Skeletal muscle tissue (tissue), 3 donors: ENCODE measurements at regions not wholly inside any gene's neighbourhood (a gene's known extent, or its start where the extent isn't known, plus 50 kb on each side); places are given as distances from the start of the nearest gene placed in this dataset.

Source experiments
- H3K27ac ChIP-seq: one replicate; pipeline ENCODE4 v1.7.0; 2013; ENCODE audit warnings: mild to moderate bottlenecking, low read depth, low read length, inconsistent platforms
- H3K27me3 ChIP-seq, 3 donors: one replicate each; pipeline ENCODE4 v1.7.0; 2013; ENCODE audit warnings: low read length in 3 of 3; ENCODE audit not compliant: control insufficient read depth in 3 of 3, insufficient read depth in 3 of 3
- H3K36me3 ChIP-seq, 3 donors: one replicate each; pipeline ENCODE4 v1.7.0; 2013; ENCODE audit warnings: low read length in 3 of 3; ENCODE audit not compliant: control insufficient read depth in 3 of 3, insufficient read depth in 3 of 3
- H3K4me1 ChIP-seq, 3 donors: one replicate each; pipeline ENCODE4 v1.7.0; 2013; ENCODE audit warnings: low read length in 3 of 3, mild to moderate bottlenecking in 3 of 3; ENCODE audit not compliant: control insufficient read depth in 3 of 3, insufficient read depth in 3 of 3
- H3K4me3 ChIP-seq, 3 donors: one replicate each; pipeline ENCODE4 v1.7.0; 2013; ENCODE audit warnings: low read length in 3 of 3
- H3K9ac ChIP-seq, 3 donors: one replicate each; pipeline ENCODE4 v1.7.0; 2013; ENCODE audit warnings: low read length in 3 of 3, mild to moderate bottlenecking in 3 of 3, moderate library complexity in 2 of 3, low read depth in 1 of 3
- H3K9me3 ChIP-seq, 3 donors: one replicate each; pipeline ENCODE4 v1.7.0; 2013; ENCODE audit warnings: low read length in 3 of 3; ENCODE audit not compliant: control insufficient read depth in 3 of 3
- donor health status: Osteomylitis.

DNA sequence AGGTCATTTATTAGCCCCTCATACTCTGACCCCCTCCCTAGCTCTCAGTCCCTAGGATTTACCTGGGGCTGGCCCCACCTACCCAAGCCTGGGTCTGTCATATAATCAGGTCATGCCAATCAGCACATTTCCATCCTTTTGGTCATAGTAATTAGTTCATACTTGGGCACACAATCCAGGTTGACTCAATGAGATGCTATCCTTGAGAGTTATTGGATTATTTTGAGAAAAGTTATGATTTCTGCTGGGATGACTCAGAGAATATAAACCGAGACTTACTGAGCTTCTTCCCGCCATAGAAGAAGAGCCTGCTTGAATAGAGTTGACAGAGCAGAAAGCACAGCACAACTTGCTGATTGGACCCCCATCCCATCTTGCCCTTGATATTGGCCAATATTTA is 331.5 kb downstream of the CBLN1 start:
- Histone ChIP-seq H3K4me3 (no peak overlapping the region), H3K36me3 (no peaks in the 10 kb centered on the region), H3K9me3 (no peaks in the 10 kb centered on the region), H3K4me1 (no peaks in the 10 kb centered on the region), H3K27ac (no peak overlapping the region), H3K9ac (no peak overlapping the region), H3K27me3 (no peaks in the 10 kb centered on the region)

DNA sequence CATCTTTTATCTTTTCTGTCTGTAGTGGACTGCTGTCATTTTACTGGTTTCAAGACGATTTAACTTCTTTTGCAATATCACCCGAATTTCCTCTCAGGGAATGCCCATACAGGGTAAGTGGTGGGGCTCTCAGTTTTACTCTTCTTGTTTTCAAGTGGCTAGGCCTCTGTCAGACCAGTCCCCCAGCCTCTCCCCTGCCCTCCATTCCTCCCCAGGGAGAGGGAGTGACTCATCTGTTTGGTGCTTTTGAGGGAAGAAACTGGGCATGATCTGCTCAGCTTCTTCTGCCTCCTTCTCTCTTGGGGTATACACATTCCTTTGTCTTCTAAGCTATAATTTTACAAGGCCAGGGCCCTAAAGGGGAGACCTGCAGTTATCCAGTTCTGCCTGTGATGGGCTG is 332.0 kb downstream of the CBLN1 start:
- Histone ChIP-seq H3K9ac (no peak overlapping the region), H3K4me1 (no peaks in the 10 kb centered on the region), H3K27me3 (no peaks in the 10 kb centered on the region), H3K27ac (no peak overlapping the region), H3K4me3 (no peak overlapping the region), H3K36me3 (no peaks in the 10 kb centered on the region), H3K9me3 (no peaks in the 10 kb centered on the region)

DNA sequence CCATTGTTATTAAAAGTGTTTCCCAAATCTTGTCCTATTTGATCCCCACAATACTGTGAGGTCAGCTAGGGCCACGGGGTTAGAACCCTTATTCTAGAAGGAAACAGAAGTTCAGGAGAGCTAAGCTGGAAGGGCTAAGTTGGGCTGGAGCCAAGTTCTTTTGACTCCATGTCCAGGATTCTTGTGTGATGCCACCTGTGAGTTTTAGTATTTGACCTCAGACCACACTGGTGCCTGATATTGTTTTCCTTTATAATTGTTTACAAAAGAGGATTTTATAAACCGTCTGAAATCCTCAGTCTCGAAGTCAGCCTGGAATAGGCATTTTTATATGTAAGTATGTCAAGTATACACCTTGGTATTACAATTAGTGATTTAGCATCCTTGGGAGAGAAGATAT is 332.7 kb downstream of the CBLN1 start:
- Histone ChIP-seq H3K4me3 (no peak overlapping the region), H3K27ac (no peak overlapping the region), H3K9ac (no peak overlapping the region), H3K9me3 (no peaks in the 10 kb centered on the region), H3K27me3 (peaks cover 0 to under 1% (median 0%) of the 10 kb centered on the region in 3 donors), H3K36me3 (no peaks in the 10 kb centered on the region), H3K4me1 (no peaks in the 10 kb centered on the region)

DNA sequence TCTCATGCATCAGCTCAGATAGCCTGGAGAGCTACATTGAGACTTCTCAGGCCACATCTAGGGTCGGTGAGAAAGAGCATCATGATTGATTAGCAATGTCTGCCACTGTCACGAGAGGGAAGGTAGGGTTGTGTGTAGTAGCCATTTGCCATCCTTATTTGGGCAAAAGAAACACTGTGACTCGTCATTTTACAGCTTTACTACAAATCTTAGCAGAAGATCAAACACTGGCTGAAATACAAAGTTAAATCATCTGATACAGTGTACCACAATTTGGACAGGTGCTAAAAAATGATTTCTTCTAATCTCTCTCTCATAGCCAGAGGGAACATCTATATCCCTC is 334.3 kb downstream of the CBLN1 start:
- no peaks in the 10 kb centered on the region for H3K36me3 ChIP-seq
- no peak overlapping the region for H3K27ac ChIP-seq
- H3K9ac ChIP-seq, result no peak overlapping the region
- no peaks in the 10 kb centered on the region for H3K9me3 ChIP-seq
- H3K4me3 ChIP-seq, result no peak overlapping the region
- H3K27me3 ChIP-seq, result peaks cover 0 to 4% (median 0%) of the 10 kb centered on the region in 3 donors
- H3K4me1 ChIP-seq, result no peaks in the 10 kb centered on the region

DNA sequence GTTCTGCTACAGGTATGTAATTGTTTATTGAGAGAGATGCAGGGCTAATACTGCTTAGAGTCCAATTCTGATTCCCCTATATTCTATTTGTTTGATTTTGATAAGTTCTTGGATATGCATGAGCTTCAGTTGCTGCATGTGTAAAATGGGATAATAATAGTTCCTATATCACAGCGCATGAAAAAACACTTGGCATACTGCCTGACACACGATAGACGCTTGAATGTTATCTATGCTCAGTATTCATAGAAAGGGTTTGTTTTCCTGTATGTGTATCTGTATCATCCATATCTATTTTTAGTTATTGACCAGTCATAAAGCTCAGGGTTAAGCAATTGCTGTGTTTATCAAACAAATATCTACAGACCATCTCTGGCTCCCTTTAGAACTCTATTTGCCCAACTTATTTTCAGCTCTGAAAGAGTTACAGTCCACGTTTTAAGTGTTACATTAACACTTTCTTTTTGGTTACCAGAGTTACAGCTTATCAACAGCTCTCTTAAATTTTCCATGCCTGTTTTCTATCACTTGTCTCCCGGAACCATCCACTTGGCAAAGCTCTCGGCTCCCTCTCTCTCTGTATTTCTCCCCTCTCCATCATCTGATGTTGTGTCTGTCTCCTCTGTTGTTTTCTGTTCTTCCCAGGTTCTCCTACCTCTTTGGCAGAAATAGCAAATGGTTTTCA is 334.8 kb downstream of the CBLN1 start:
- H3K36me3 ChIP-seq, result no peaks in the 10 kb centered on the region
- H3K4me3 ChIP-seq, result no peak overlapping the region
- H3K9me3 ChIP-seq, result no peaks in the 10 kb centered on the region
- peaks cover 0 to 4% (median 0%) of the 10 kb centered on the region in 3 donors for H3K27me3 ChIP-seq
- no peak overlapping the region for H3K9ac ChIP-seq
- no peak overlapping the region for H3K27ac ChIP-seq
- no peaks in the 10 kb centered on the region for H3K4me1 ChIP-seq

DNA sequence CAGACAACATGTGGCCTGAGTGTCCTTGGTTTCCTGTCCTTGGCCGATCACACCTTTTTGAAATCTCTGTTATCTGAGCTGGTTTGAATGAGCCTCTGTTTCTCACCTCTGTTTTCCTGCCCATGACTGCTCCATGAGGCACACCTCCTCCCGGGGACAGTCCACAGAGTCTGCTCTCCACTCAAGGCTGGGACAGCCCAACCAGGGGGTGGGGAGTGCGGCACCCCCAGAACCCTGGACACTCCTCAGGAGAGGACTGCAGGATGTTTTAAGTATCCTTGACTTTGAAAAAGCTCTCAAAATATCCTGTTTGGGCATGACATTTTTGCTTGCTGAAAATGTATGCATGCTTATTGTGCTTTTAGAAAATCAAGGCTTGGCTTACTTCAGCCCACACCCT is 333.0 kb upstream of the N4BP1 start:
- H3K36me3 ChIP-seq, result no peaks in the 10 kb centered on the region
- H3K4me3 ChIP-seq, result no peak overlapping the region
- no peaks in the 10 kb centered on the region for H3K9me3 ChIP-seq
- H3K9ac ChIP-seq, result no peak overlapping the region
- H3K4me1 ChIP-seq, result no peaks in the 10 kb centered on the region
- H3K27me3 ChIP-seq, result peaks cover 0 to 4% (median 0%) of the 10 kb centered on the region in 3 donors
- H3K27ac ChIP-seq, result no peak overlapping the region

DNA sequence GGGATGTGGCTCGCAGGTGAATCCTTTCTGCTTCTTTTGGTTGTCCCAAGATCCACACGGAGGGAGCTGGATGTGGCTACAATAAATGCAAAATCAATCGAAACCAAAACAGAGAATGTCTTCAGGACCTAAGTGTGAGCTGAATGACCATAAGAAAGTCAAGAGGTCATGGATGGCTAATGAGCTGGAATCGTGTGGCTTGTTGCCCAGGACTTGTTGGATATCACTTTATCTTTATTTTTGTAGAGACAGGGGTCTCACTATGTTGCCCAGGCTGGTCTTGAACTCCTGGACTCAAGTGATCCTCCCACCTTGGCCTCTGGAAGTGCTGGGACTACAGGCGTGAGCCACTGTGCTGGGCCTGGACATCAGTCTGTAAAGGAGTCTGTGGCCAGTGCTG is 326.8 kb upstream of the N4BP1 start:
- Histone ChIP-seq H3K27ac (no peak overlapping the region), H3K4me1 (no peaks in the 10 kb centered on the region), H3K27me3 (no peaks in the 10 kb centered on the region), H3K36me3 (no peaks in the 10 kb centered on the region), H3K4me3 (no peak overlapping the region), H3K9ac (no peak overlapping the region), H3K9me3 (no peaks in the 10 kb centered on the region)

DNA sequence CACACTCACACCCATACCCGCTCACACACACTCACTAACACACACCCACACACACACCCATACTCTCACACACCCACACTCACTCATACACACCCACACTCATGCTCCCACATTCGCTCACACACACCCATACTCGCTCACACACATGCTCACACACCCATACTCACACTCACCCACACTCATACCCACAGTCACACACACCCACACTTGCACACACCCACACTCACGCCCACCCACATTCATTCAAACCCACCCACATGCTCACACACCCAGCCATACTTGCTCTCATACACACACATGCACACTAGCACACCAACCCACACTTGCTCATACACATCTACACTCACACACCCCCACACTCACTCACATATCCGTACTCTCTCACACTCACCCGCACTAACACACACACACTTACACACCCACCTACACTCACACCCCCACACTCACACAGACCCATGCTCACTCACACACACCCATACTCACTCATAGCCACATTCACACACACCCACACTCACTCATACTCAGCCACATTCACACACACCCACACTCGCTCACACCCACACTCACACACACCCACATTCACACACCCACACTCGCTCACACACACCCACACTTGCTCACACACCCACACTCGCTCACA is 322.4 kb upstream of the N4BP1 start:
- H3K9me3 ChIP-seq, result peaks cover 0 to 7% (median 0%) of the 10 kb centered on the region in 3 donors
- no peaks in the 10 kb centered on the region for H3K36me3 ChIP-seq
- no peaks in the 10 kb centered on the region for H3K27me3 ChIP-seq
- no peak overlapping the region for H3K27ac ChIP-seq
- H3K4me3 ChIP-seq, result no peak overlapping the region
- no peaks in the 10 kb centered on the region for H3K4me1 ChIP-seq
- H3K9ac ChIP-seq, result no peak overlapping the region

DNA sequence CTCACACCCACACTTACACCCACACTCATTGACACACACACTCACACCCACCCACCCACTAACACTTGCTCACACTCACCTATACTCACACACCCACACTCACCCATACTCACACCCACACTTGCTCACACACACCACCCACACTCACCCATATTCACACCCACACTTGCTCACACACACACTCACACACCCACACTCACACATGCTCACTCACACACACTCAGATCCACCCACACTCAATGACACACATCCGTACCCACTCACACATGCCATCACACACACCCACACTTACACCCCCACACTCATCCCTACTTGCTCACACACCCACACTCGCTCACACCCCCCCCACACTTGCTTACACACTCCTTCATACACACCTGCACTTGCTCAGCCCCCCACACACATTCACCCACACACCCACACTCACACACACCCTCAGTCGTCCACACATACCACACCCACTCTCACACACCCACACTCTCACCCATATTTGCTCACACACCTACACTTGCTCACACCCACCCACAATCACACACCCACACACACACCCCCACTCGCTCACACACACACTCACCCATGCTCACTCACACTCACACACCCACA is 321.1 kb upstream of the N4BP1 start:
- Histone ChIP-seq H3K9ac (no peak overlapping the region), H3K4me1 (no peaks in the 10 kb centered on the region), H3K4me3 (no peak overlapping the region), H3K27ac (no peak overlapping the region), H3K27me3 (no peaks in the 10 kb centered on the region), H3K9me3 (peaks cover 0 to 7% (median 0%) of the 10 kb centered on the region in 3 donors), H3K36me3 (no peaks in the 10 kb centered on the region)

DNA sequence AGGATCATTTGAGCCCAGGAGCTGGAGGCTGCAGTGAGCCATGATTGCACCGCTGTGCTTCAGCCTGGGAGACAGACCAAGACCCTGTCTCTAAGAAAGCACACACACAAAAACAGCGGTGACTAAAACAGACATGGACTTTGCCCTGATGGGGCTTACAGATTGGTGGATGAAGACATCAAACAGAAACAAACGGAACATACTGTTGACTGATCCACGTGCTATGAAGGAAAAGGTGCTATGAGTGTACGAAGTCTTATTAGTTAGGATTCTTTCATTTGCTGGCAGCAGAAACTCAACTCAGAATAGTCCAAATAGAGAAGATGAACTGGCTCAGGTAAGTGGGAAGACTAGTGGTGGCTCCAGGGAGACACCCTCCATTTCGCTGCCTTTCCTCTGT is 309.8 kb upstream of the N4BP1 start:
- H3K4me1 ChIP-seq, result no peaks in the 10 kb centered on the region
- no peak overlapping the region for H3K4me3 ChIP-seq
- no peaks in the 10 kb centered on the region for H3K9me3 ChIP-seq
- no peak overlapping the region for H3K9ac ChIP-seq
- no peak overlapping the region for H3K27ac ChIP-seq
- no peaks in the 10 kb centered on the region for H3K27me3 ChIP-seq
- H3K36me3 ChIP-seq, result no peaks in the 10 kb centered on the region
